ENCODE measurements at regions not wholly inside any gene's neighbourhood (a gene's known extent, or its start where the extent isn't known, plus 50 kb on each side); places are given as distances from the start of the nearest gene placed in this dataset.

DNA sequence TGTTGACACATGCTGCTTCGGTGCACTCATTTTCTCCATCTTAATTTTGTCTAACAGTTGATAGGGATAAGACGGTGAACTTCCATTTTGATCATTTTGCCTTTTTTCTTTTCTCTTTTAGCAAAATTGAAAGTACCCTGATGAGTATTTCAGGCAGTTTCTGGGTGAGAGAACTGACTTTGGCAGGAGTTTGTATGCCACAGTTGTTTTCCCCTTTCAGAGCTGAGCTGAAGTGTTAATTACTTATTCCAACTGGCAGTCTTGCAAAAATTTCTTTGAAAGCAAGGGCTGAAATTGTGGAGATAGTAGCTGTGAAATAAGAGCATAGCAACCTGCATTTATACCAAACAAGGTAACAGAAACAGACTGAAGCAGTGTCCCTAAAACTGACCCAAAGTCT, 180.2 kb downstream of the SLITRK5 start:
- Histone ChIP-seq H3K4me2 (no peak overlapping the region), H3K27ac (no peak overlapping the region), H3K4me1 (no peaks in the 10 kb centered on the region), H4K20me1 (ENCODE audit: low read depth) (no peaks in the 10 kb centered on the region), H3K9ac (no peak overlapping the region), H3K9me3 (ENCODE audit: low read depth) (no peaks in the 10 kb centered on the region), H3K79me2 (ENCODE audit: low read depth) (no peaks in the 10 kb centered on the region), H3K36me3 (no peaks in the 10 kb centered on the region), H2AFZ (replicated peaks) (no peak overlapping the region), H3K4me3 (no peak overlapping the region), H3F3A (ENCODE audit: low read depth) (no peaks in the 10 kb centered on the region), H3K27me3 (no peaks in the 10 kb centered on the region)
- H3K27me3 Mint-ChIP-seq (ENCODE audit: insufficient read depth, low read depth) = peaks cover 4% of the 10 kb centered on the region
- H3K4me3 Mint-ChIP-seq = no peak overlapping the region
- no peak for DNase-seq (ENCODE audit: low spot score)
- no peak overlapping the region for H3K27ac Mint-ChIP-seq
- H3K4me1 Mint-ChIP-seq = no peaks in the 10 kb centered on the region
- TF ChIP-seq EZH2 (IDR thresholded peaks at IDR 0.05) (no peak), EZH2phosphoT487 (IDR thresholded peaks at IDR 0.05) (no peak)
- TF ChIP-seq, protein P1, sequence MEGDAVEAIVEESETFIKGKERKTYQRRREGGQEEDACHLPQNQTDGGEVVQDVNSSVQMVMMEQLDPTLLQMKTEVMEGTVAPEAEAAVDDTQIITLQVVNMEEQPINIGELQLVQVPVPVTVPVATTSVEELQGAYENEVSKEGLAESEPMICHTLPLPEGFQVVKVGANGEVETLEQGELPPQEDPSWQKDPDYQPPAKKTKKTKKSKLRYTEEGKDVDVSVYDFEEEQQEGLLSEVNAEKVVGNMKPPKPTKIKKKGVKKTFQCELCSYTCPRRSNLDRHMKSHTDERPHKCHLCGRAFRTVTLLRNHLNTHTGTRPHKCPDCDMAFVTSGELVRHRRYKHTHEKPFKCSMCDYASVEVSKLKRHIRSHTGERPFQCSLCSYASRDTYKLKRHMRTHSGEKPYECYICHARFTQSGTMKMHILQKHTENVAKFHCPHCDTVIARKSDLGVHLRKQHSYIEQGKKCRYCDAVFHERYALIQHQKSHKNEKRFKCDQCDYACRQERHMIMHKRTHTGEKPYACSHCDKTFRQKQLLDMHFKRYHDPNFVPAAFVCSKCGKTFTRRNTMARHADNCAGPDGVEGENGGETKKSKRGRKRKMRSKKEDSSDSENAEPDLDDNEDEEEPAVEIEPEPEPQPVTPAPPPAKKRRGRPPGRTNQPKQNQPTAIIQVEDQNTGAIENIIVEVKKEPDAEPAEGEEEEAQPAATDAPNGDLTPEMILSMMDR (IDR thresholded peaks at IDR 0.05) = no peak
- no peaks in the 10 kb centered on the region for H3K36me3 Mint-ChIP-seq
- no peaks in the 10 kb centered on the region for H3K9me3 Mint-ChIP-seq

DNA sequence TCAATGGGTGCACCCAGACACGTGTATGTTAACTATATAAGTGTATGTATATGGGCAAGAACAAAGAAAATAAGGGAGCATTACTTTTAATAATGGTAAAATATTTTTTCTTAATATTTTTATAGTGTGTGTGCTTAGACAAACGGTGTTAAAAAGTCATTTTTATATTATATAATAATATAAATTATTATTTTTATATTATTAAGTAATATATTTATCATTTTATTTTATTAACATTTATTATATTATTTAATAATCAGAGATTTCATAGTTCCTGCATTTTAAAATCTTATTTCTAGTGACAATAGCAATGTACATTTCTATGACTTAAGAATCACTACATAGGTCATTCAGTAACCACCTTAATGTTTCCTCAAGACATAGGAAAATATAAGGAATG, 184.4 kb downstream of the SLITRK5 start:
- no peaks in the 10 kb centered on the region for H3K27me3 ChIP-seq
- H3K4me3 Mint-ChIP-seq = no peak overlapping the region
- no peak overlapping the region for H3K27ac Mint-ChIP-seq
- no peaks in the 10 kb centered on the region for H3K36me3 Mint-ChIP-seq
- H3K9me3 ChIP-seq (ENCODE audit: low read depth) = no peaks in the 10 kb centered on the region
- H3K79me2 ChIP-seq (ENCODE audit: low read depth) = no peaks in the 10 kb centered on the region
- no peaks in the 10 kb centered on the region for H4K20me1 ChIP-seq (ENCODE audit: low read depth)
- H3K27me3 Mint-ChIP-seq (ENCODE audit: insufficient read depth, low read depth) = peaks cover 4% of the 10 kb centered on the region
- H3K4me1 ChIP-seq = no peaks in the 10 kb centered on the region
- no peak overlapping the region for H3K4me3 ChIP-seq
- H3K27ac ChIP-seq = no peak overlapping the region
- H3F3A ChIP-seq (ENCODE audit: low read depth) = no peaks in the 10 kb centered on the region
- H3K9ac ChIP-seq = no peak overlapping the region
- TF ChIP-seq EZH2phosphoT487 (IDR thresholded peaks at IDR 0.05) = no peak
- no peak for TF ChIP-seq EZH2 (IDR thresholded peaks at IDR 0.05)
- TF ChIP-seq, protein P1 (IDR thresholded peaks at IDR 0.05) = no peak
- no peak overlapping the region for H3K4me2 ChIP-seq
- no peaks in the 10 kb centered on the region for H3K36me3 ChIP-seq
- no peaks in the 10 kb centered on the region for H3K9me3 Mint-ChIP-seq
- no peak for DNase-seq (ENCODE audit: low spot score)
- H2AFZ ChIP-seq (replicated peaks) = no peak overlapping the region
- no peaks in the 10 kb centered on the region for H3K4me1 Mint-ChIP-seq

DNA sequence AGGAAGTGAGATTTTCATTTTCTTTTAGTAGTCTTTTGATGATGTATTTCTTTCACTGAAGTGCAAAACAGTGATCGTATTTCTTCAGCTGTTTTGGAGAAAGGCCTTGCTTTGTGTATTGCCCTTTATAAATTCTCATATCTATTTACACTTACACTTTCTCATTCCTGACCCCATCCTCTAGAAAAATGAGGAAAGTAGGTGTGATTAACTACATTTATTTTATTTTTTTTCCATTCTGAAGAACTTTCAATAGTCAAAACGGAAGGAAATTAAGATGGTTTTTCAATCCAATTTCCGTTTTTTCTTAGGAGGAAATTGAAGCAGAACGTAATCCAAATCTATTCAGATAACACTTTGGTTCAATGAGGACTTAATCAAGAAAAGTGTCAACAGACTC, 188.1 kb downstream of the SLITRK5 start:
- no peaks in the 10 kb centered on the region for H3K9me3 ChIP-seq (ENCODE audit: low read depth)
- Mint-ChIP-seq H3K36me3 (no peaks in the 10 kb centered on the region), H3K4me1 (no peaks in the 10 kb centered on the region), H3K4me3 (no peak overlapping the region), H3K9me3 (no peaks in the 10 kb centered on the region), H3K27me3 (ENCODE audit: insufficient read depth, low read depth) (no peaks in the 10 kb centered on the region), H3K27ac (no peak overlapping the region)
- no peaks in the 10 kb centered on the region for H3K36me3 ChIP-seq
- H3K4me1 ChIP-seq = no peaks in the 10 kb centered on the region
- no peaks in the 10 kb centered on the region for H3K79me2 ChIP-seq (ENCODE audit: low read depth)
- H4K20me1 ChIP-seq (ENCODE audit: low read depth) = no peaks in the 10 kb centered on the region
- TF ChIP-seq EZH2 (IDR thresholded peaks at IDR 0.05) = no peak
- TF ChIP-seq, protein P1 (IDR thresholded peaks at IDR 0.05) = no peak
- TF ChIP-seq EZH2phosphoT487 (IDR thresholded peaks at IDR 0.05) = no peak
- H3K27me3 ChIP-seq = no peaks in the 10 kb centered on the region
- no peaks in the 10 kb centered on the region for H3F3A ChIP-seq (ENCODE audit: low read depth)
- DNase-seq (ENCODE audit: low spot score) = no peak
- H3K27ac ChIP-seq = no peak overlapping the region
- H3K4me2 ChIP-seq = no peak overlapping the region
- H2AFZ ChIP-seq (replicated peaks) = no peak overlapping the region
- H3K9ac ChIP-seq = no peak overlapping the region
- no peak overlapping the region for H3K4me3 ChIP-seq

DNA sequence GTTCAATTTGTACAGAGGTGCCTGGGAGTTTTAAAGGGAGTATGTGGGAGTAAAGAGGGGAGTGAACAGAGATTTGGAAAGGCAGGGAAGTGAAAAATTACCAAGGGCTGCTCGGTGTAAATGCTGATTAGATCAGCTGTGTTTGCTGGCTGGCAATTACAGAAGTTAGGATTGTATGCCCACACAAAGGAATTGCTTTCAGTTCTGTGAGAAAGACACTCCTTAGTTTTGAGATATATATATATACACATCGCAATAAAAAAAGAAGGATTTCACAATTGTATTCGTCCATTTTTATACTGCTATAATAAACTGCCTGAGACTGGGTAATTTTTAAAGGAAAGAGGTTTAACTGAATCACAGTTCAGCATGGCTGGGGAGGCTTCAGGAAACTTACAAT, 196.3 kb downstream of the SLITRK5 start:
- no peak for DNase-seq (ENCODE audit: low spot score)
- no peak overlapping the region for H3K27ac ChIP-seq
- Mint-ChIP-seq H3K4me3 (no peak overlapping the region), H3K9me3 (peaks cover 2% of the 10 kb centered on the region), H3K36me3 (no peaks in the 10 kb centered on the region), H3K27ac (no peak overlapping the region), H3K4me1 (no peaks in the 10 kb centered on the region), H3K27me3 (ENCODE audit: insufficient read depth, low read depth) (no peaks in the 10 kb centered on the region)
- H4K20me1 ChIP-seq (ENCODE audit: low read depth) = no peaks in the 10 kb centered on the region
- no peak overlapping the region for H3K4me3 ChIP-seq
- H3K79me2 ChIP-seq (ENCODE audit: low read depth) = no peaks in the 10 kb centered on the region
- H3K36me3 ChIP-seq = no peaks in the 10 kb centered on the region
- no peaks in the 10 kb centered on the region for H3K9me3 ChIP-seq (ENCODE audit: low read depth)
- H3F3A ChIP-seq (ENCODE audit: low read depth) = no peaks in the 10 kb centered on the region
- no peak overlapping the region for H3K4me2 ChIP-seq
- TF ChIP-seq EZH2 (IDR thresholded peaks at IDR 0.05) (no peak), EZH2phosphoT487 (IDR thresholded peaks at IDR 0.05) (no peak)
- TF ChIP-seq, protein P1 (IDR thresholded peaks at IDR 0.05) = no peak
- H3K4me1 ChIP-seq = no peaks in the 10 kb centered on the region
- no peaks in the 10 kb centered on the region for H3K27me3 ChIP-seq
- H2AFZ ChIP-seq (replicated peaks) = peak overlapping the region; percentile 60
- H3K9ac ChIP-seq = no peak overlapping the region

Data from neural progenitor cell (in vitro differentiated cells).